A673 (cell line): ENCODE measurements at regions not wholly inside any gene's neighbourhood (a gene's known extent, or its start where the extent isn't known, plus 50 kb on each side); places are given as distances from the start of the nearest gene placed in this dataset.
"Not testable (repeated sequence)": the region's sequence is repeated elsewhere in the genome, so short reads cannot be mapped to it uniquely, and the experiment has no call there.

Experiments
- EZH2 ChIP-seq: fragments of 200-600 bp; sonication (generic); IDR thresholded peaks from 2 replicates; pipeline ENCODE4 v1.6.1; 2017; ENCODE audit warnings: borderline replicate concordance, low read depth, mild to moderate bottlenecking, mixed read lengths, antibody characterized with exemption, low read length; ENCODE audit not compliant: poor library complexity, severe bottlenecking
- TF ChIP-seq, protein P1 (sequence below): fragments of 300-800, 200-600 bp; sonication (generic); conservative IDR thresholded peaks from 2 replicates; pipeline ENCODE4 v1.5.1; 2017; ENCODE audit warnings: low read depth, mild to moderate bottlenecking, antibody characterized with exemption, low read length, moderate library complexity, mixed read lengths

- TF ChIP-seq, protein P1, sequence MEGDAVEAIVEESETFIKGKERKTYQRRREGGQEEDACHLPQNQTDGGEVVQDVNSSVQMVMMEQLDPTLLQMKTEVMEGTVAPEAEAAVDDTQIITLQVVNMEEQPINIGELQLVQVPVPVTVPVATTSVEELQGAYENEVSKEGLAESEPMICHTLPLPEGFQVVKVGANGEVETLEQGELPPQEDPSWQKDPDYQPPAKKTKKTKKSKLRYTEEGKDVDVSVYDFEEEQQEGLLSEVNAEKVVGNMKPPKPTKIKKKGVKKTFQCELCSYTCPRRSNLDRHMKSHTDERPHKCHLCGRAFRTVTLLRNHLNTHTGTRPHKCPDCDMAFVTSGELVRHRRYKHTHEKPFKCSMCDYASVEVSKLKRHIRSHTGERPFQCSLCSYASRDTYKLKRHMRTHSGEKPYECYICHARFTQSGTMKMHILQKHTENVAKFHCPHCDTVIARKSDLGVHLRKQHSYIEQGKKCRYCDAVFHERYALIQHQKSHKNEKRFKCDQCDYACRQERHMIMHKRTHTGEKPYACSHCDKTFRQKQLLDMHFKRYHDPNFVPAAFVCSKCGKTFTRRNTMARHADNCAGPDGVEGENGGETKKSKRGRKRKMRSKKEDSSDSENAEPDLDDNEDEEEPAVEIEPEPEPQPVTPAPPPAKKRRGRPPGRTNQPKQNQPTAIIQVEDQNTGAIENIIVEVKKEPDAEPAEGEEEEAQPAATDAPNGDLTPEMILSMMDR = not testable (repeated sequence)
- not testable (repeated sequence) for TF ChIP-seq EZH2
Observed at GRCh38 chr9:2401746-2402145, 219.8 kb upstream of the VLDLR start.
